HUES48 (cell line): ENCODE measurements at regions not wholly inside any gene's neighbourhood (a gene's known extent, or its start where the extent isn't known, plus 50 kb on each side); places are given as distances from the start of the nearest gene placed in this dataset.

Experiments used
- H3K27ac ChIP-seq: one replicate; pipeline ENCODE4 v1.7.0; 2013; ENCODE audit warnings: low read depth, low read length, inconsistent platforms
- H3K27me3 ChIP-seq: 2 replicates; pipeline ENCODE4 v1.6.1; 2013; ENCODE audit warnings: mild to moderate bottlenecking, low read length; ENCODE audit not compliant: control insufficient read depth, insufficient read depth
- H3K36me3 ChIP-seq: 2 replicates; pipeline ENCODE4 v1.6.1; 2013; ENCODE audit warnings: low read length; ENCODE audit not compliant: control insufficient read depth, insufficient read depth
- H3K4me1 ChIP-seq: 2 replicates; pipeline ENCODE4 v1.6.1; 2013; ENCODE audit warnings: mild to moderate bottlenecking, low read length; ENCODE audit not compliant: control insufficient read depth, insufficient read depth
- H3K4me3 ChIP-seq: 2 replicates; pipeline ENCODE4 v1.5.1; 2013; ENCODE audit warnings: mild to moderate bottlenecking, low read depth, low read length
- H3K9ac ChIP-seq: 2 replicates; pipeline ENCODE4 v1.6.1; 2013; ENCODE audit warnings: mild to moderate bottlenecking, low read depth, low read length, moderate library complexity
- H3K9me3 ChIP-seq: 2 replicates; pipeline ENCODE4 v1.6.1; 2013; ENCODE audit warnings: low read length; ENCODE audit not compliant: control insufficient read depth, insufficient read depth

GRCh38 chr6:139595183-139595582 is 220.7 kb upstream of the CITED2 start:
- Histone ChIP-seq H3K36me3 (no peaks in the 10 kb centered on the region), H3K9me3 (no peaks in the 10 kb centered on the region), H3K27me3 (no peaks in the 10 kb centered on the region), H3K9ac (no peak overlapping the region), H3K27ac (no peak overlapping the region), H3K4me3 (no peak overlapping the region), H3K4me1 (peaks cover 9% of the 10 kb centered on the region; the same call in 1 of the 2 replicates)

GRCh38 chr6:139594333-139594965 is 220.0 kb upstream of the CITED2 start:
- H3K9ac ChIP-seq: no peak overlapping the region
- no peaks in the 10 kb centered on the region for H3K27me3 ChIP-seq
- H3K27ac ChIP-seq: no peak overlapping the region
- H3K4me3 ChIP-seq: no peak overlapping the region
- H3K4me1 ChIP-seq: peaks cover 9% of the 10 kb centered on the region; the same call in 1 of the 2 replicates
- no peaks in the 10 kb centered on the region for H3K9me3 ChIP-seq
- H3K36me3 ChIP-seq: no peaks in the 10 kb centered on the region

- no peak overlapping the region for H3K27ac ChIP-seq
- no peaks in the 10 kb centered on the region for H3K9me3 ChIP-seq
- H3K4me3 ChIP-seq: no peak overlapping the region
- H3K4me1 ChIP-seq: peaks cover 9% of the 10 kb centered on the region; the same call in 1 of the 2 replicates
- no peak overlapping the region for H3K9ac ChIP-seq
- H3K27me3 ChIP-seq: no peaks in the 10 kb centered on the region
- no peaks in the 10 kb centered on the region for H3K36me3 ChIP-seq
Observed at GRCh38 chr6:139593081-139593480, 218.6 kb upstream of the CITED2 start.

GRCh38 chr6:139592011-139592410 is 217.6 kb upstream of the CITED2 start:
- Histone ChIP-seq H3K4me1 (peaks cover 9% of the 10 kb centered on the region; the same call in 1 of the 2 replicates), H3K9ac (no peak overlapping the region), H3K4me3 (no peak overlapping the region), H3K9me3 (no peaks in the 10 kb centered on the region), H3K27me3 (no peaks in the 10 kb centered on the region), H3K36me3 (no peaks in the 10 kb centered on the region), H3K27ac (no peak overlapping the region)

- Histone ChIP-seq H3K9ac (no peak overlapping the region), H3K36me3 (no peaks in the 10 kb centered on the region), H3K9me3 (no peaks in the 10 kb centered on the region), H3K27ac (no peak overlapping the region), H3K4me3 (no peak overlapping the region), H3K4me1 (peaks cover 9% of the 10 kb centered on the region; the same call in 1 of the 2 replicates), H3K27me3 (no peaks in the 10 kb centered on the region)
Observed at GRCh38 chr6:139591075-139591865, 216.8 kb upstream of the CITED2 start.

- Histone ChIP-seq H3K27ac (no peak overlapping the region), H3K4me3 (no peak overlapping the region), H3K9me3 (no peaks in the 10 kb centered on the region)
Observed at GRCh38 chr6:139590206-139590605, 215.8 kb upstream of the CITED2 start.

GRCh38 chr6:139588734-139589593 is 214.5 kb upstream of the CITED2 start:
- Histone ChIP-seq H3K36me3 (no peaks in the 10 kb centered on the region), H3K4me3 (no peak overlapping the region), H3K27ac (no peak overlapping the region), H3K4me1 (no peaks in the 10 kb centered on the region), H3K9me3 (no peaks in the 10 kb centered on the region), H3K27me3 (no peaks in the 10 kb centered on the region), H3K9ac (no peak overlapping the region)

More at GRCh38 chr6:139590206-139590605, 215.8 kb upstream of the CITED2 start:
- H3K36me3 ChIP-seq: no peaks in the 10 kb centered on the region
- H3K9ac ChIP-seq: no peak overlapping the region
- no peaks in the 10 kb centered on the region for H3K27me3 ChIP-seq
- peaks cover 8% of the 10 kb centered on the region; the same call in 1 of the 2 replicates for H3K4me1 ChIP-seq

GRCh38 chr6:139588076-139588639 is 213.7 kb upstream of the CITED2 start:
- no peaks in the 10 kb centered on the region for H3K9me3 ChIP-seq
- H3K4me3 ChIP-seq: no peak overlapping the region
- no peaks in the 10 kb centered on the region for H3K27me3 ChIP-seq
- H3K4me1 ChIP-seq: no peaks in the 10 kb centered on the region
- H3K9ac ChIP-seq: no peak overlapping the region
- H3K27ac ChIP-seq: peak overlapping the region; percentile 12
- no peaks in the 10 kb centered on the region for H3K36me3 ChIP-seq

GRCh38 chr6:139587469-139587868 is 213.0 kb upstream of the CITED2 start:
- Histone ChIP-seq H3K36me3 (no peaks in the 10 kb centered on the region), H3K4me3 (no peak overlapping the region), H3K27ac (no peak overlapping the region), H3K9ac (no peak overlapping the region), H3K27me3 (no peaks in the 10 kb centered on the region), H3K4me1 (no peaks in the 10 kb centered on the region), H3K9me3 (no peaks in the 10 kb centered on the region)

GRCh38 chr6:139586273-139586672 is 211.8 kb upstream of the CITED2 start:
- Histone ChIP-seq H3K4me3 (no peak overlapping the region), H3K9ac (no peak overlapping the region), H3K4me1 (no peaks in the 10 kb centered on the region), H3K9me3 (no peaks in the 10 kb centered on the region), H3K27me3 (no peaks in the 10 kb centered on the region), H3K36me3 (no peaks in the 10 kb centered on the region), H3K27ac (no peak overlapping the region)
